GM12878 (cell line): ENCODE measurements at regions not wholly inside any gene's neighbourhood (a gene's known extent, or its start where the extent isn't known, plus 50 kb on each side); places are given as distances from the start of the nearest gene placed in this dataset.

ENCODE experiments used
- ATAC-seq: fragments of 200-7000 bp; cut with Tn5 transposase; 3 replicates; pipeline ENCODE4 v1.9.1; 2020; ENCODE audit warnings: mild to moderate bottlenecking, moderate library complexity
- BruUV-seq: library from RNA; stranded (reverse); fragments of 400-500 nt; replicated peaks from 2 replicates; lab custom pipeline; 2021; lab: Mats Ljungman, UMichigan
- CTCF ChIA-PET: fragments of 300-600 bp; sonication (Branson Sonifier 250); formaldehyde crosslinking; extraction: SDS; loops from one replicate; lab custom pipeline; 2021; ENCODE audit warnings: inconsistent platforms; lab: Yijun Ruan, JAX
- POLR2A ChIA-PET: fragments of 350-600 bp; formaldehyde crosslinking; extraction: SDS; loops from one replicate; lab custom pipeline; 2021; ENCODE audit warnings: inconsistent platforms; lab: Charles Lee
- RAD21 ChIA-PET: fragments of 300-600 bp; sonication (Branson Sonifier 250); formaldehyde crosslinking; loops from one replicate; lab custom pipeline; 2023; ENCODE audit warnings: antibody characterized with exemption; ENCODE audit not compliant: unreplicated experiment; lab: Charles Lee
- SMC1A ChIA-PET: fragments of 300-600 bp; sonication (Branson Sonifier 250); formaldehyde crosslinking; loops from one replicate; lab custom pipeline; 2023; ENCODE audit not compliant: unreplicated experiment, uncharacterized antibody; lab: Charles Lee
- DNase-seq: peaks from one replicate; pipeline ENCODE4 v3.0.0-alpha.2; 2011; ENCODE audit warnings: low read depth, low spot score
- FAIRE-seq: peaks from 3 replicates; lab custom pipeline; 2011; peaks lifted over from hg19 to GRCh38; lab: Jason Lieb, UNC
- H2AFZ ChIP-seq: 2 replicates; pipeline ENCODE4 v1.6.0; 2011; ENCODE audit warnings: low read depth, low read length, control low read depth; ENCODE audit not compliant: control insufficient read depth
- H3K27ac ChIP-seq: 2 replicates; pipeline ENCODE4 v1.5.1; 2011; ENCODE audit warnings: control low read depth; ENCODE audit not compliant: control insufficient read depth, insufficient read depth
- H3K27me3 ChIP-seq, 2 experiments: replicated peaks in 1 of 2; 2 replicates each; pipeline versions ENCODE4 v1.6.0 to v1.6.1; 2011; ENCODE audit warnings: low read length in 1 of 2; ENCODE audit not compliant: control insufficient read depth in 2 of 2, insufficient read depth in 2 of 2
- H3K36me3 ChIP-seq, 2 experiments: 2 replicates each; pipeline ENCODE4 v1.5.1; 2011; ENCODE audit warnings: low read length in 1 of 2; ENCODE audit not compliant: control insufficient read depth in 2 of 2, insufficient read depth in 2 of 2
- H3K4me1 ChIP-seq: 2 replicates; pipeline ENCODE4 v1.6.1; 2011; ENCODE audit warnings: mild to moderate bottlenecking, low read length, moderate library complexity, mixed read lengths; ENCODE audit not compliant: control insufficient read depth, insufficient read depth
- H3K4me2 ChIP-seq: 2 replicates; pipeline ENCODE4 v1.6.0; 2011; ENCODE audit warnings: control low read depth; ENCODE audit not compliant: control insufficient read depth, insufficient read depth
- H3K4me3 ChIP-seq: fragments of 200-600 bp; sonication (generic); 2 replicates; pipeline ENCODE4 v1.5.1; 2016
- H3K79me2 ChIP-seq: 2 replicates; pipeline ENCODE4 v1.6.0; 2011; ENCODE audit warnings: low read length; ENCODE audit not compliant: control insufficient read depth, insufficient read depth
- H3K9ac ChIP-seq: 2 replicates; pipeline ENCODE4 v1.8.0; 2011; ENCODE audit warnings: low read length, control low read depth, mixed read lengths; ENCODE audit not compliant: control insufficient read depth, insufficient read depth
- H3K9me3 ChIP-seq: replicated peaks from 3 replicates; pipeline ENCODE4 v1.5.1; 2011; ENCODE audit warnings: mild to moderate bottlenecking, low read length; ENCODE audit not compliant: control insufficient read depth, insufficient read depth
- H4K20me1 ChIP-seq: 2 replicates; pipeline ENCODE4 v1.6.0; 2011; ENCODE audit not compliant: control insufficient read depth, insufficient read depth
- ATF7 ChIP-seq: fragments of 450-650 bp; IDR thresholded peaks from 2 replicates; pipeline ENCODE4 v1.6.1; 2016; ENCODE audit warnings: low read depth, mild to moderate bottlenecking
- BCL11A ChIP-seq: IDR thresholded peaks from 2 replicates; pipeline ENCODE4 v1.6.1; 2011; ENCODE audit warnings: low read depth, low read length
- BRCA1 ChIP-seq: IDR thresholded peaks from 2 replicates; pipeline ENCODE4 v1.6.1; 2011; ENCODE audit warnings: low read depth, low read length, improper control_type of control experiment
- CHD1 ChIP-seq: IDR thresholded peaks from 2 replicates; pipeline ENCODE4 v1.6.1; 2012; ENCODE audit warnings: low read depth, low read length, improper control_type of control experiment
- CREM ChIP-seq: IDR thresholded peaks from 2 replicates; pipeline ENCODE4 v1.6.1; 2014; ENCODE audit warnings: antibody characterized with exemption, low read depth
- HDAC6 ChIP-seq: fragments of 200-600 bp; sonication (generic); IDR thresholded peaks from one replicate; pipeline ENCODE4 v1.8.0; 2017; ENCODE audit warnings: antibody characterized with exemption; ENCODE audit not compliant: unreplicated experiment
- MEF2B ChIP-seq: fragments of 450-650 bp; IDR thresholded peaks from 2 replicates; pipeline ENCODE4 v1.6.1; 2018; ENCODE audit warnings: mild to moderate bottlenecking, moderate library complexity; ENCODE audit not compliant: partially characterized antibody, poor library complexity, severe bottlenecking
- MYC ChIP-seq: IDR thresholded peaks from 2 replicates; pipeline ENCODE4 v1.6.1; 2011; ENCODE audit warnings: mild to moderate bottlenecking, low read length, moderate library complexity, inconsistent platforms; ENCODE audit not compliant: insufficient read depth, insufficient replicate concordance, insufficient read length, severe bottlenecking
- NFYB ChIP-seq: IDR thresholded peaks from 2 replicates; pipeline ENCODE4 v1.6.1; 2011; ENCODE audit warnings: low read depth, mild to moderate bottlenecking, low read length, improper control_type of control experiment, moderate library complexity; ENCODE audit not compliant: insufficient read depth
- NR2F1 ChIP-seq: fragments of 450-650 bp; conservative IDR thresholded peaks from 2 replicates; pipeline ENCODE4 v1.6.1; 2017; ENCODE audit warnings: mild to moderate bottlenecking
- POLR2AphosphoS2 ChIP-seq: IDR thresholded peaks from 2 replicates; pipeline ENCODE4 v1.6.1; 2011; ENCODE audit warnings: low read depth, mild to moderate bottlenecking, low read length, improper control_type of control experiment, moderate library complexity
- POU2F2 ChIP-seq: IDR thresholded peaks from 3 replicates; pipeline ENCODE4 v1.6.1; 2011; ENCODE audit warnings: low read depth, mild to moderate bottlenecking, low read length, borderline replicate concordance
- SMAD1 ChIP-seq: fragments of 450-650 bp; IDR thresholded peaks from 2 replicates; pipeline ENCODE4 v1.6.1; 2018; ENCODE audit warnings: mild to moderate bottlenecking, low read depth; ENCODE audit not compliant: partially characterized antibody
- SRF ChIP-seq, 2 experiments: IDR thresholded peaks; 2 replicates each; pipeline ENCODE4 v1.6.1; 2011; ENCODE audit warnings: low read depth in 2 of 2, low read length in 2 of 2, mild to moderate bottlenecking in 1 of 2, moderate library complexity in 1 of 2
- TBL1XR1 ChIP-seq: IDR thresholded peaks from 2 replicates; pipeline ENCODE4 v1.6.1; 2012; ENCODE audit warnings: low read depth, low read length, improper control_type of control experiment
- TCF12 ChIP-seq: IDR thresholded peaks from 2 replicates; pipeline ENCODE4 v1.6.1; 2011; ENCODE audit warnings: low read depth, mild to moderate bottlenecking, low read length
- YBX1 ChIP-seq: fragments of 450-650 bp; IDR thresholded peaks from 2 replicates; pipeline ENCODE4 v1.6.1; 2016; ENCODE audit warnings: antibody characterized with exemption
- ZNF384 ChIP-seq: IDR thresholded peaks from 2 replicates; pipeline ENCODE4 v1.6.1; 2012; ENCODE audit warnings: low read depth, mild to moderate bottlenecking, low read length, improper control_type of control experiment, borderline replicate concordance
- WGBS: methylation state at CpG from one replicate; pipeline ENCODE4 v1.1.6; 2016; ENCODE audit warnings: low lambda C conversion rate; ENCODE audit not compliant: insufficient replicate concordance, insufficient coverage; ENCODE audit errors: missing lambda C conversion rate; 5-methylcytosine and 5-hydroxymethylcytosine counted together
- in situ Hi-C: fragments of 300-500 bp; cut with MboI; formaldehyde crosslinking; loops from 9 replicates; pipeline ENCODE4 v1.14.3; 2018; ENCODE audit warnings: mixed read lengths
- intact Hi-C: fragments of 100-400 bp; cut with micrococcal nuclease; formaldehyde crosslinking; loops from one replicate; pipeline ENCODE4 v1.14.2; 2022; ENCODE audit not compliant: unreplicated experiment
- TF ChIP-seq, protein P1 (sequence below): fragments of 450-650 bp; IDR thresholded peaks from 2 replicates; pipeline ENCODE4 v1.6.1; 2017; ENCODE audit warnings: borderline replicate concordance
- TF ChIP-seq, protein P2 (sequence below): fragments of 450-650 bp; formaldehyde crosslinking; IDR thresholded peaks from 2 replicates; pipeline ENCODE4 v1.4.0; 2022; ENCODE audit warnings: mild to moderate bottlenecking, moderate library complexity

DNA sequence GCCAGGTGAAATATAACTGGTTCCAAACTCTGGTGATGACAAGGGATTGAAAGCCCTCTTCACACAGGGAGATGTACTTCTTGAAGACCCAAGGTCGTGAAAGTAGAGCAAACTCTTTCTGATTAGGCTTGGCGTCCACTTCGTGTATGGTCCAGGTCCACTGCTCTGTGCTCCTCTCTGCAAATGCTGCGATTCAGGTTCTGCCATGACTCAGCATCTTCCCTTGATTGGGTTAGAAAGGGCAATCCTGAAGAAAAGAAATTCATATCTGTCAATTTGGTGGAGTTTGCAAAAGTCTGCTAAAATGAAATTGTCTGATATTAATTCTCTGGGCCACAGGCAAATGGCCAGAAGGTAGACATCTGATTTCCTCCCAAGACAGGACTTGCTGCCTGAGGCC lies 431.4 kb downstream of the ACTR3B start:
- TF ChIP-seq MYC = no peak
- TF ChIP-seq TBL1XR1 = no peak
- TF ChIP-seq YBX1 = no peak
- TF ChIP-seq, protein P1, sequence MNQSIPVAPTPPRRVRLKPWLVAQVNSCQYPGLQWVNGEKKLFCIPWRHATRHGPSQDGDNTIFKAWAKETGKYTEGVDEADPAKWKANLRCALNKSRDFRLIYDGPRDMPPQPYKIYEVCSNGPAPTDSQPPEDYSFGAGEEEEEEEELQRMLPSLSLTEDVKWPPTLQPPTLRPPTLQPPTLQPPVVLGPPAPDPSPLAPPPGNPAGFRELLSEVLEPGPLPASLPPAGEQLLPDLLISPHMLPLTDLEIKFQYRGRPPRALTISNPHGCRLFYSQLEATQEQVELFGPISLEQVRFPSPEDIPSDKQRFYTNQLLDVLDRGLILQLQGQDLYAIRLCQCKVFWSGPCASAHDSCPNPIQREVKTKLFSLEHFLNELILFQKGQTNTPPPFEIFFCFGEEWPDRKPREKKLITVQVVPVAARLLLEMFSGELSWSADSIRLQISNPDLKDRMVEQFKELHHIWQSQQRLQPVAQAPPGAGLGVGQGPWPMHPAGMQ = no peak
- no peak for TF ChIP-seq BRCA1
- TF ChIP-seq CHD1 = no peak
- TF ChIP-seq MEF2B = no peak
- no peak for TF ChIP-seq POLR2AphosphoS2
- no peak for TF ChIP-seq POU2F2
- no peak for TF ChIP-seq TCF12
- no peak for TF ChIP-seq ZNF384
- no peak for TF ChIP-seq HDAC6
- TF ChIP-seq, protein P2, sequence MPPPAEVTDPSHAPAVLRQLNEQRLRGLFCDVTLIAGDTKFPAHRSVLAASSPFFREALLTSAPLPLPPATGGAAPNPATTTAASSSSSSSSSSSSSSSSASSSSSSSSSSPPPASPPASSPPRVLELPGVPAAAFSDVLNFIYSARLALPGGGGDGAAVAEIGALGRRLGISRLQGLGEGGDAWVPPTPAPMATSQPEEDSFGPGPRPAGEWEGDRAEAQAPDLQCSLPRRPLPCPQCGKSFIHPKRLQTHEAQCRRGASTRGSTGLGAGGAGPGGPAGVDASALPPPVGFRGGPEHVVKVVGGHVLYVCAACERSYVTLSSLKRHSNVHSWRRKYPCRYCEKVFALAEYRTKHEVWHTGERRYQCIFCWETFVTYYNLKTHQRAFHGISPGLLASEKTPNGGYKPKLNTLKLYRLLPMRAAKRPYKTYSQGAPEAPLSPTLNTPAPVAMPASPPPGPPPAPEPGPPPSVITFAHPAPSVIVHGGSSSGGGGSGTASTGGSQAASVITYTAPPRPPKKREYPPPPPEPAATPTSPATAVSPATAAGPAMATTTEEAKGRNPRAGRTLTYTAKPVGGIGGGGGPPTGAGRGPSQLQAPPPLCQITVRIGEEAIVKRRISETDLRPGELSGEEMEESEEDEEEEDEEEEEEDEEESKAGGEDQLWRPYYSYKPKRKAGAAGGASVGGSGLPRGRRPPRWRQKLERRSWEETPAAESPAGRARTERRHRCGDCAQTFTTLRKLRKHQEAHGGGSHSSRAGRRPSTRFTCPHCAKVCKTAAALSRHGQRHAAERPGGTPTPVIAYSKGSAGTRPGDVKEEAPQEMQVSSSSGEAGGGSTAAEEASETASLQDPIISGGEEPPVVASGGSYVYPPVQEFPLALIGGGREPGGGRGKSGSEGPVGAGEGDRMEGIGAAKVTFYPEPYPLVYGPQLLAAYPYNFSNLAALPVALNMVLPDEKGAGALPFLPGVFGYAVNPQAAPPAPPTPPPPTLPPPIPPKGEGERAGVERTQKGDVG (CRISPR knock-in tag) = no peak
- TF ChIP-seq NR2F1 = no peak
- no peak for TF ChIP-seq SRF (IDR thresholded peaks at IDR 0.05; ENCODE audit: low read depth in 2 of 2, low read length in 2 of 2)
- TF ChIP-seq ATF7 = no peak
- TF ChIP-seq SMAD1 = no peak
- no peak for TF ChIP-seq CREM
- no peak for TF ChIP-seq BCL11A
- TF ChIP-seq NFYB = no peak
- CTCF ChIA-PET = no interaction called here
- H2AFZ ChIP-seq = no peak overlapping the region
- H3K4me3 ChIP-seq = no peak overlapping the region
- H3K36me3 ChIP-seq = no peaks in the 10 kb centered on the region
- intact Hi-C loops (loop anchor here (5.0 kb wide), 1 partner anchor 1311 kb away; no protein-coding TSS in a partner anchor), in situ Hi-C loops (no loop called here)
- H3K79me2 ChIP-seq = no peaks in the 10 kb centered on the region
- no TSS peak for BruUV-seq
- no peak for ATAC-seq
- 42% methylated on average over 4 of the region's 4 CpGs for WGBS
- H3K27me3 ChIP-seq = no peaks in the 10 kb centered on the region
- POLR2A ChIA-PET = no interaction called here
- H3K9me3 ChIP-seq = no peaks in the 10 kb centered on the region
- SMC1A ChIA-PET = no interaction called here
- H3K4me1 ChIP-seq = no peaks in the 10 kb centered on the region
- no peak overlapping the region for H3K9ac ChIP-seq
- H3K27ac ChIP-seq = no peak overlapping the region
- DNase-seq = no peak
- H4K20me1 ChIP-seq = no peaks in the 10 kb centered on the region
- RAD21 ChIA-PET = no interaction called here
- FAIRE-seq = no peak
- no peak overlapping the region for H3K4me2 ChIP-seq
